Endodermal cell (in vitro differentiated cells): ENCODE measurements at regions not wholly inside any gene's neighbourhood (a gene's known extent, or its start where the extent isn't known, plus 50 kb on each side); places are given as distances from the start of the nearest gene placed in this dataset.
"Not testable (repeated sequence)": the region's sequence is repeated elsewhere in the genome, so short reads cannot be mapped to it uniquely, and the experiment has no call there.

Source experiments
- DNase-seq: peaks from one replicate; pipeline ENCODE4 v3.0.0-alpha.2; 2017
- H3K27ac ChIP-seq: 2 replicates; pipeline ENCODE4 v1.5.1; 2013; ENCODE audit warnings: mild to moderate bottlenecking, low read depth, low read length, moderate library complexity
- H3K27me3 ChIP-seq: 2 replicates; pipeline ENCODE4 v1.6.1; 2013; ENCODE audit warnings: mild to moderate bottlenecking, low read length, moderate library complexity; ENCODE audit not compliant: insufficient read depth, control insufficient read depth, poor library complexity, severe bottlenecking
- H3K36me3 ChIP-seq: 2 replicates; pipeline ENCODE4 v1.7.0; 2013; ENCODE audit warnings: mild to moderate bottlenecking, low read length, moderate library complexity; ENCODE audit not compliant: control insufficient read depth, insufficient read depth
- H3K4me1 ChIP-seq: one replicate; pipeline ENCODE4 v1.7.0; 2013; ENCODE audit warnings: low read length; ENCODE audit not compliant: control insufficient read depth, insufficient read depth
- H3K4me3 ChIP-seq: 2 replicates; pipeline ENCODE4 v1.5.1; 2013; ENCODE audit warnings: mild to moderate bottlenecking, low read length, moderate library complexity
- H3K9ac ChIP-seq: 2 replicates; pipeline ENCODE4 v1.6.1; 2013; ENCODE audit warnings: mild to moderate bottlenecking, low read length, moderate library complexity; ENCODE audit not compliant: poor library complexity, severe bottlenecking; ENCODE audit errors: extremely low read depth
- H3K9me3 ChIP-seq: 2 replicates; pipeline ENCODE4 v1.6.1; 2013; ENCODE audit warnings: mild to moderate bottlenecking, low read length, moderate library complexity; ENCODE audit not compliant: control insufficient read depth
- H3K27ac Mint-ChIP-seq: 2 replicates; pipeline ENCODE4 v1.8.0; 2020; ENCODE audit warnings: mixed read lengths
- H3K27me3 Mint-ChIP-seq: 2 replicates; pipeline ENCODE4 v1.8.0; 2021; ENCODE audit warnings: mild to moderate bottlenecking, mixed read lengths; ENCODE audit not compliant: insufficient read depth
- H3K36me3 Mint-ChIP-seq: 2 replicates; pipeline ENCODE4 v1.8.0; 2020; ENCODE audit warnings: low read depth, mixed read lengths
- H3K4me1 Mint-ChIP-seq: 2 replicates; pipeline ENCODE4 v1.8.0; 2020; ENCODE audit warnings: mixed read lengths
- H3K4me3 Mint-ChIP-seq: 2 replicates; pipeline ENCODE4 v1.8.0; 2020; ENCODE audit warnings: mild to moderate bottlenecking, moderate library complexity, mixed read lengths
- H3K9me3 Mint-ChIP-seq: 2 replicates; pipeline ENCODE4 v1.8.0; 2020; ENCODE audit warnings: mild to moderate bottlenecking, mixed read lengths
- CTCF ChIP-seq: fragments of 200-600 bp; sonication (generic); conservative IDR thresholded peaks from 2 replicates; pipeline ENCODE4 v1.5.0; 2021; ENCODE audit warnings: antibody characterized with exemption, mild to moderate bottlenecking
- WGBS, 2 experiments: methylation state at CpG; one replicate each; pipeline versions ENCODE4 v1.1.5 to v1.1.7; 2013; ENCODE audit warnings: missing lambda C conversion rate in 2 of 2, mixed read lengths in 1 of 2; ENCODE audit not compliant: insufficient coverage in 1 of 2, insufficient read length in 1 of 2; 5-methylcytosine and 5-hydroxymethylcytosine counted together

- H3K36me3 Mint-ChIP-seq = peaks cover 6% of the 10 kb centered on the region
- peaks cover 13% of the 10 kb centered on the region for H3K4me1 Mint-ChIP-seq
- WGBS, 2 experiments = 87% methylated on average over 2 of the region's 2 CpGs; no CpG with 5 or more reads in 1 of the 2 experiments
- no peaks in the 10 kb centered on the region for H3K9me3 Mint-ChIP-seq
- no peak overlapping the region for H3K9ac ChIP-seq
- H3K27ac Mint-ChIP-seq = no peak overlapping the region
- no peak overlapping the region for H3K4me3 ChIP-seq
- H3K27me3 ChIP-seq = no peaks in the 10 kb centered on the region
- peaks cover 2% of the 10 kb centered on the region for H3K4me1 ChIP-seq
- H3K27ac ChIP-seq = no peak overlapping the region
- no peak for TF ChIP-seq CTCF
- no peak for DNase-seq
- H3K9me3 ChIP-seq = no peaks in the 10 kb centered on the region
- H3K36me3 ChIP-seq = no peaks in the 10 kb centered on the region
- no peaks in the 10 kb centered on the region for H3K27me3 Mint-ChIP-seq
- no peak overlapping the region for H3K4me3 Mint-ChIP-seq
Measured at GRCh38 chr6:27143474-27144026, 104.0 kb upstream of the PRSS16 start.

- WGBS, 2 experiments = 25 to 48% methylated on average over 3 to 6 of the region's 6 CpGs
- no peaks in the 10 kb centered on the region for H3K36me3 ChIP-seq
- H3K27ac Mint-ChIP-seq = no peak overlapping the region
- H3K4me3 ChIP-seq = peak overlapping the region; percentile 97
- H3K9me3 Mint-ChIP-seq = no peaks in the 10 kb centered on the region
- H3K9me3 ChIP-seq = no peaks in the 10 kb centered on the region
- no peak for TF ChIP-seq CTCF
- H3K4me3 Mint-ChIP-seq = no peak overlapping the region
- peaks cover 6% of the 10 kb centered on the region for H3K36me3 Mint-ChIP-seq
- peaks cover 2% of the 10 kb centered on the region for H3K4me1 ChIP-seq
- peak overlapping the region; percentile 93 for H3K9ac ChIP-seq
- no peak overlapping the region for H3K27ac ChIP-seq
- H3K4me1 Mint-ChIP-seq = peaks cover 12% of the 10 kb centered on the region
- no peaks in the 10 kb centered on the region for H3K27me3 ChIP-seq
- H3K27me3 Mint-ChIP-seq = no peaks in the 10 kb centered on the region
- peak; percentile 54 for DNase-seq
Measured at GRCh38 chr6:27144740-27145079, 102.8 kb upstream of the PRSS16 start.

GRCh38 chr6:27145731-27146455 lies 101.6 kb upstream of the PRSS16 start:
- Histone ChIP-seq H3K36me3 (no peaks in the 10 kb centered on the region), H3K27ac (peak overlapping the region; percentile 97), H3K9me3 (no peaks in the 10 kb centered on the region), H3K27me3 (no peaks in the 10 kb centered on the region), H3K4me1 (peaks cover 2% of the 10 kb centered on the region), H3K4me3 (peak overlapping the region; percentile 97), H3K9ac (peak overlapping the region; percentile 93)
- Mint-ChIP-seq H3K27me3 (no peaks in the 10 kb centered on the region), H3K9me3 (no peaks in the 10 kb centered on the region), H3K36me3 (peaks cover 6% of the 10 kb centered on the region), H3K4me3 (no peak overlapping the region), H3K4me1 (peaks cover 11% of the 10 kb centered on the region), H3K27ac (no peak overlapping the region)
- peak; percentile 83 for DNase-seq
- WGBS, 2 experiments = 0% methylated on average over 13 to 25 of the region's 25 CpGs
- no peak for TF ChIP-seq CTCF

GRCh38 chr6:27146456-27146705 lies 101.1 kb upstream of the PRSS16 start:
- H3K9me3 ChIP-seq, H3K9me3 Mint-ChIP-seq, DNase-seq, H3K4me1 ChIP-seq, H3K27me3 ChIP-seq, H3K4me3 Mint-ChIP-seq, H3K36me3 ChIP-seq, H3K4me1 Mint-ChIP-seq, H3K27me3 Mint-ChIP-seq, H3K27ac Mint-ChIP-seq, H3K36me3 Mint-ChIP-seq: not testable (repeated sequence)
- peak overlapping the region; percentile 97 for H3K4me3 ChIP-seq
- 6% methylated on average over 23 of the region's 23 CpGs; no CpG with 5 or more reads in 1 of the 2 experiments for WGBS, 2 experiments
- H3K27ac ChIP-seq = peak overlapping the region; percentile 97
- peak overlapping the region; percentile 93 for H3K9ac ChIP-seq
